ENCODE measurements at regions not wholly inside any gene's neighbourhood (a gene's known extent, or its start where the extent isn't known, plus 50 kb on each side); places are given as distances from the start of the nearest gene placed in this dataset.

GRCh38 chr16:89038221-89038721, 55.4 kb upstream of the ACSF3 start:
- H3K4me3 Mint-ChIP-seq = no peak overlapping the region
- H3K27ac Mint-ChIP-seq = no peak overlapping the region
- no peak for TF ChIP-seq CTCF (conservative IDR thresholded peaks at IDR 0.05)
- no peak for DNase-seq (ENCODE audit: extremely low spot score, unreplicated experiment)
- no peaks in the 10 kb centered on the region for H3K36me3 Mint-ChIP-seq
- H3K9me3 Mint-ChIP-seq = no peaks in the 10 kb centered on the region
- H3K27me3 Mint-ChIP-seq = peaks cover 35% of the 10 kb centered on the region
- H3K4me1 Mint-ChIP-seq (ENCODE audit: unreplicated experiment) = peaks cover 3% of the 10 kb centered on the region

DNA sequence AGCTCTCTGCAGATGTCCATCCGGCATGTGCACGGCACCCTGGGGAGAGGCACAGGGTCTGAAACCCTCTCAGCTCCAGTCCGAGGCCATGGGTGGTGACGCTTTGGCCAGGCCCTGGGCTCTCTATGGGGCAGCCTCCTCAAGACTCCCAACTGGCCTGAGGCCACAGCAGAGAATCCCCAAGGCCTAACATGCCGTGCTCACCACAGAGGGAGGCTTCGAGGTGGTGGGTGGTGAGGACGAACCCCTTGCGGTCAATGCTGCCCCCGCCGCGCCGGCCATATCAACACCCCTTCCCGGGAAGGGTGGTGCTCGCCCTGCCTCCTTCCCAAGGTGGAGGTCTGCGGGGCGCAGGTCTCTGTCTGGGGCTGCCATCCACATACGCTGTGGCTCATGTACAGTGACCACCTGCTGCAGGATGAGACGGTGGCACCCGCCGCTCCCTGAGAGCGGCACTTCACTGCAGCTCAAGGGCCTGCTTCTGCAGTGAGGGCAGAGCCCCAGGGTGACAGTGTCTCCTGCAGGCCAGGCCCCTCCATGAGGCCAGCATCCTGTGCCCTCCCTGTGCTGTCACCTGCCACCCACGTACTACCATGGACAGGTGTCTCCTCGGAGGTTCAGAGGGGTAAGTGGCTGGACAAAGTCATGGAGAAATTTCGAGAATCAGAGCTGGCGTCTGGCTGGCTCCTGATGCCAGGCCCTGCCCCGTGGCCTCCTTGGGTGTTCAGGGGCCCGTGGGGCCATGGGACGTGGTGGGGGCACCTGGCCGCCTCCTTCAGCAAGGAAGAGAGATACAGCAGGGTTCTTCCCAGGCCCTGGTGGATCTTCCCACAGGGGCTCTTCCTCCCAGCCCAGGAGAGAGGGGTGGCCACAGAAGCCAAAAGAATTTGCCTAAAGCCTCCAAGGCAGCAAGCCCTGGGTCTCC, 54.6 kb upstream of the ACSF3 start:
- H3K36me3 Mint-ChIP-seq = no peaks in the 10 kb centered on the region
- DNase-seq (ENCODE audit: extremely low spot score, unreplicated experiment) = no peak
- H3K4me3 Mint-ChIP-seq = no peak overlapping the region
- H3K9me3 Mint-ChIP-seq = no peaks in the 10 kb centered on the region
- H3K27me3 Mint-ChIP-seq = peaks cover 38% of the 10 kb centered on the region
- TF ChIP-seq CTCF (conservative IDR thresholded peaks at IDR 0.05) = no peak
- H3K27ac Mint-ChIP-seq = no peak overlapping the region
- peaks cover 3% of the 10 kb centered on the region for H3K4me1 Mint-ChIP-seq (ENCODE audit: unreplicated experiment)

DNA sequence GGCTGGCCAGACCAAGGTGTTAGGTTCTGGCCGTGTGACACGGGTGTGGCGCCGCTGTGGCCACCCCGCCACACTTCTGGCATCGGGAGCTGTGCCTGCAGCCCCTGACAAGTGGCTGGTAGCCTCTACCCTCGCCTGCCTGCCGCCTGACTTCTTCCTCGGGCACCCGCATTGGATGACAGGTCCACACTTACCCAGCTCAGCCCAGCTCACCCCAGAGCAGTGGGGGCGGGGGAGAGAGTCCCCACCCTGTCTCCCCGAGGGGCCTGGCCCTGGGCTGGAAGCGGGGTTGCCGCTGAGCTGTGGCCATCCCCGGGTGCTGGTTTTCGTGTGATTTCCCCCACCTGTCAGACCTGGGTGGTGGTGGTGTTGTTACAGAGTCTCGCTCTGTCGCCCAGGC, 53.9 kb upstream of the ACSF3 start:
- Mint-ChIP-seq H3K27ac (no peak overlapping the region), H3K9me3 (no peaks in the 10 kb centered on the region), H3K4me1 (ENCODE audit: unreplicated experiment) (peaks cover 3% of the 10 kb centered on the region), H3K4me3 (no peak overlapping the region), H3K36me3 (no peaks in the 10 kb centered on the region), H3K27me3 (peaks cover 36% of the 10 kb centered on the region)
- TF ChIP-seq CTCF (conservative IDR thresholded peaks at IDR 0.05) = no peak
- no peak for DNase-seq (ENCODE audit: extremely low spot score, unreplicated experiment)

GRCh38 chr16:89040391-89040790, 53.3 kb upstream of the ACSF3 start:
- Mint-ChIP-seq H3K9me3 (no peaks in the 10 kb centered on the region), H3K4me3 (no peak overlapping the region), H3K27ac (no peak overlapping the region), H3K4me1 (ENCODE audit: unreplicated experiment) (peaks cover 3% of the 10 kb centered on the region), H3K27me3 (peaks cover 32% of the 10 kb centered on the region), H3K36me3 (no peaks in the 10 kb centered on the region)
- no peak for TF ChIP-seq CTCF (conservative IDR thresholded peaks at IDR 0.05)
- DNase-seq (ENCODE audit: extremely low spot score, unreplicated experiment) = no peak

- Mint-ChIP-seq H3K36me3 (no peaks in the 10 kb centered on the region), H3K9me3 (peaks cover 3% of the 10 kb centered on the region), H3K4me1 (ENCODE audit: unreplicated experiment) (peaks cover 3% of the 10 kb centered on the region), H3K27me3 (peaks cover 32% of the 10 kb centered on the region), H3K27ac (no peak overlapping the region), H3K4me3 (no peak overlapping the region)
- TF ChIP-seq CTCF (conservative IDR thresholded peaks at IDR 0.05) = no peak
- no peak for DNase-seq (ENCODE audit: extremely low spot score, unreplicated experiment)
Observed at GRCh38 chr16:89040861-89041570, 52.6 kb upstream of the ACSF3 start.

All from type B pancreatic cell (in vitro differentiated cells).